ENCODE measurements at regions not wholly inside any gene's neighbourhood (a gene's known extent, or its start where the extent isn't known, plus 50 kb on each side); places are given as distances from the start of the nearest gene placed in this dataset.
"Not testable (repeated sequence)": the region's sequence is repeated elsewhere in the genome, so short reads cannot be mapped to it uniquely, and the experiment has no call there.

DNA sequence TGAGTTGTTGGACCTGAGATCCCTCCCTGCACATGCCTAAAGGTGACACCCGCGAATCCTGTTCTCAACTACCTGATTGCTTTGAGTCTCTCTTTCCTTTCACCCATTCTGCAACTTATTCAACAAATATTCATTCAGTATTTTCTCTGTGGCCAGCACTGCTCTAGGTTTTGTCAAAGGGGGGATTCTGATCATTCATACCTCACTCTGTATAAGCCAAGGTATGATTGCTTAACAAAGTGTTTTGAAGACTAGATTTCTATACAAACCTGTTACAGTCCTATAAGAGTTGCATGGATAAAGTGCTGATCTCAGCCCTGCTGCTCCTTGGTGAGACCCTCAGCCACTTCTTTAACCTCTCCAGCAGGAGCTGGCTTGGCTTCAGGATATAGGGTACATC is 409.7 kb downstream of the KCNRG start:
- Histone ChIP-seq H2AFZ (no peak overlapping the region), H3K27me3 (no peaks in the 10 kb centered on the region), H3K4me1 (ENCODE audit: insufficient read depth) (no peaks in the 10 kb centered on the region), H3K27ac (no peak overlapping the region), H4K20me1 (ENCODE audit: insufficient read depth, poor library complexity, severe bottlenecking) (no peaks in the 10 kb centered on the region), H3K9me2 (replicated peaks; ENCODE audit: insufficient read depth) (no peaks in the 10 kb centered on the region), H3K36me3 (replicated peaks; ENCODE audit: insufficient read depth, low read depth) (no peaks in the 10 kb centered on the region), H3K79me2 (no peaks in the 10 kb centered on the region), H3K4me3 (no peak overlapping the region), H3K4me2 (no peak overlapping the region), H3K9me3 (ENCODE audit: low read depth) (no peaks in the 10 kb centered on the region)
- WGBS (ENCODE audit: low lambda C conversion rate, missing lambda C conversion rate): 92% methylated on average over 2 of the region's 2 CpGs
- no peak for DNase-seq (ENCODE audit: low spot score)
- no peak for TF ChIP-seq EZH2phosphoT487 (IDR thresholded peaks at IDR 0.05; ENCODE audit: low read depth, severe bottlenecking, unreplicated experiment)
- no peak for TF ChIP-seq EZH2 (IDR thresholded peaks at IDR 0.05; ENCODE audit: borderline replicate concordance)
- TF ChIP-seq, protein P1, sequence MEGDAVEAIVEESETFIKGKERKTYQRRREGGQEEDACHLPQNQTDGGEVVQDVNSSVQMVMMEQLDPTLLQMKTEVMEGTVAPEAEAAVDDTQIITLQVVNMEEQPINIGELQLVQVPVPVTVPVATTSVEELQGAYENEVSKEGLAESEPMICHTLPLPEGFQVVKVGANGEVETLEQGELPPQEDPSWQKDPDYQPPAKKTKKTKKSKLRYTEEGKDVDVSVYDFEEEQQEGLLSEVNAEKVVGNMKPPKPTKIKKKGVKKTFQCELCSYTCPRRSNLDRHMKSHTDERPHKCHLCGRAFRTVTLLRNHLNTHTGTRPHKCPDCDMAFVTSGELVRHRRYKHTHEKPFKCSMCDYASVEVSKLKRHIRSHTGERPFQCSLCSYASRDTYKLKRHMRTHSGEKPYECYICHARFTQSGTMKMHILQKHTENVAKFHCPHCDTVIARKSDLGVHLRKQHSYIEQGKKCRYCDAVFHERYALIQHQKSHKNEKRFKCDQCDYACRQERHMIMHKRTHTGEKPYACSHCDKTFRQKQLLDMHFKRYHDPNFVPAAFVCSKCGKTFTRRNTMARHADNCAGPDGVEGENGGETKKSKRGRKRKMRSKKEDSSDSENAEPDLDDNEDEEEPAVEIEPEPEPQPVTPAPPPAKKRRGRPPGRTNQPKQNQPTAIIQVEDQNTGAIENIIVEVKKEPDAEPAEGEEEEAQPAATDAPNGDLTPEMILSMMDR (IDR thresholded peaks at IDR 0.05; ENCODE audit: poor library complexity): no peak

DNA sequence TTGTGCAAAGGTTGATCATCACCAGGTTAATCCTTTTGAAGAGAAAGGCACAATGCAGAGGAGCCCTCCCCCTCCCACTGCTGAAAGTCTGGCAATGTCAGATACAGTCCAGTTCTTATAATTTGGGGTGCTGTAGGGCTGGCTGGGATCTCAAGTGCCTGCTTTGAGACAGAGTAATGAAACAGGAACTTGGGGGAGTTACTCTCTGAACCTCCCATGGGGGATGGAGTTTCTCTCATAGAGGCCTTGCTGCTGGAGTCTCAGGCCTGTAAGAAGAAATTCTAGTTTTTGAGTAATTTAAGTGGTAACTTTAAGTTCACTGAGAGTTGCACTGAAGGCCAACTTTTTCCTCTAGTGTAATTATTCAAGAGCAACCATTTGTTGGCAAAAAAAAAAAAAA is 410.5 kb downstream of the KCNRG start:
- no peaks in the 10 kb centered on the region for H3K9me3 ChIP-seq (ENCODE audit: low read depth)
- no peaks in the 10 kb centered on the region for H3K79me2 ChIP-seq
- H3K4me1 ChIP-seq (ENCODE audit: insufficient read depth): no peaks in the 10 kb centered on the region
- H3K36me3 ChIP-seq (replicated peaks; ENCODE audit: insufficient read depth, low read depth): no peaks in the 10 kb centered on the region
- no peak overlapping the region for H3K27ac ChIP-seq
- H4K20me1 ChIP-seq (ENCODE audit: insufficient read depth, poor library complexity, severe bottlenecking): no peaks in the 10 kb centered on the region
- H3K4me3 ChIP-seq: no peak overlapping the region
- DNase-seq (ENCODE audit: low spot score): no peak
- no peak overlapping the region for H3K4me2 ChIP-seq
- no peaks in the 10 kb centered on the region for H3K27me3 ChIP-seq
- no peak overlapping the region for H2AFZ ChIP-seq
- H3K9me2 ChIP-seq (replicated peaks; ENCODE audit: insufficient read depth): no peaks in the 10 kb centered on the region
- TF ChIP-seq, protein P1 (IDR thresholded peaks at IDR 0.05; ENCODE audit: poor library complexity): no peak
- no peak for TF ChIP-seq EZH2phosphoT487 (IDR thresholded peaks at IDR 0.05; ENCODE audit: low read depth, severe bottlenecking, unreplicated experiment)
- TF ChIP-seq EZH2 (IDR thresholded peaks at IDR 0.05; ENCODE audit: borderline replicate concordance): no peak

DNA sequence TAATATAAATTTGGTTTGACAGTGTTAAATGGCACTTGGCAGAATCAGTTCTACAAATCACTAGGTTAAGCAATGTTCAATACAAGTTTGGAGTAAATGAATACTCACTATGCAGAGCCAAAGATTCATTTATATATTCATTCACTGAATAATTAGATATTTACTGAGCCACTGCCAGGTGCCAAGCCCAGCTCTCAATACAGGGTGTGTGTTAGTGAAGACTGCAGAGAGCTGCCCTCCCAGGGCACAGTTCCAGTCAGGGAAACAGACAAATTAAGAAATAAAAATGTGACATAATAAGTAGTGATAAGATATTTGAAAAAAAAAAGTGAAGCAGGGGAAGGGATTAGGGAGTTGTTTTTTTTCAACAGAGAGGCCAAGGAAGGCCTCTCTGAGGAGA is 411.7 kb downstream of the KCNRG start:
- H3K4me3 ChIP-seq: no peak overlapping the region
- DNase-seq (ENCODE audit: low spot score): no peak
- H3K4me1 ChIP-seq (ENCODE audit: insufficient read depth): no peaks in the 10 kb centered on the region
- no peaks in the 10 kb centered on the region for H3K9me2 ChIP-seq (replicated peaks; ENCODE audit: insufficient read depth)
- no peaks in the 10 kb centered on the region for H3K79me2 ChIP-seq
- no peaks in the 10 kb centered on the region for H3K9me3 ChIP-seq (ENCODE audit: low read depth)
- no peak overlapping the region for H2AFZ ChIP-seq
- no peaks in the 10 kb centered on the region for H3K27me3 ChIP-seq
- no peak overlapping the region for H3K27ac ChIP-seq
- TF ChIP-seq EZH2phosphoT487 (IDR thresholded peaks at IDR 0.05; ENCODE audit: low read depth, severe bottlenecking, unreplicated experiment) (no peak), EZH2 (IDR thresholded peaks at IDR 0.05; ENCODE audit: borderline replicate concordance) (no peak)
- TF ChIP-seq, protein P1 (IDR thresholded peaks at IDR 0.05; ENCODE audit: poor library complexity): no peak
- H3K36me3 ChIP-seq (replicated peaks; ENCODE audit: insufficient read depth, low read depth): no peaks in the 10 kb centered on the region
- H3K4me2 ChIP-seq: no peak overlapping the region
- no peaks in the 10 kb centered on the region for H4K20me1 ChIP-seq (ENCODE audit: insufficient read depth, poor library complexity, severe bottlenecking)

DNA sequence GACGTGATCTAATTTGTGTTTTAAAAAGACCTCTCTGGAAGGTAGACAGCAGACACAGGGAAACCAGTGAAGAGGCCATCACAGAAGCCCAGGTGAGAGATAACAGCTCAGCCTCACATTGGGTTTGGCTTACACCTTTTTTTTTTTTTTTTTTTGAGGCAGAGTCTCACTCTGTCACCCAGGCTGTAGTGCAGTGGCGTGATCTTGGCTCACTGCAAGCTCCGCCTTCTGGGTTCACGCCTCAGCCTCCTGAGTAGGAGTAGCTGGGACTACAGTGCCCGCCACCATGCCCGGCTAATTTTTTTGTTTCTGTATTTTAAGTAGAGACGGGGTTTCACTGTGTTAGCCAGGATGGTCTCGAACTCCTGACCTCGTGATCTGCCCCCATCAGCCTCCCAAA is 412.3 kb downstream of the KCNRG start:
- not testable (repeated sequence) for DNase-seq (ENCODE audit: low spot score); H3K4me1 ChIP-seq (ENCODE audit: insufficient read depth); H3K9me2 ChIP-seq (replicated peaks; ENCODE audit: insufficient read depth); H3K36me3 ChIP-seq (replicated peaks; ENCODE audit: insufficient read depth, low read depth); H2AFZ ChIP-seq; H3K27ac ChIP-seq; H3K79me2 ChIP-seq; H3K27me3 ChIP-seq; H4K20me1 ChIP-seq (ENCODE audit: insufficient read depth, poor library complexity, severe bottlenecking); H3K9me3 ChIP-seq (ENCODE audit: low read depth); H3K4me3 ChIP-seq; H3K4me2 ChIP-seq
- 97% methylated on average over 9 of the region's 9 CpGs for WGBS (ENCODE audit: low lambda C conversion rate, missing lambda C conversion rate)

Data from hepatocyte (in vitro differentiated cells).